ENCODE measurements at regions not wholly inside any gene's neighbourhood (a gene's known extent, or its start where the extent isn't known, plus 50 kb on each side); places are given as distances from the start of the nearest gene placed in this dataset.
"Not testable (repeated sequence)": the region's sequence is repeated elsewhere in the genome, so short reads cannot be mapped to it uniquely, and the experiment has no call there.

GRCh38 chr12:43255522-43256111 is 296.4 kb downstream of the ADAMTS20 start:
- no peak for DNase-seq (ENCODE audit: low read depth in 2 of 3, low spot score in 2 of 3)

- no peak for DNase-seq (ENCODE audit: low read depth in 2 of 3, low spot score in 2 of 3)
Observed at GRCh38 chr12:43252585-43252984, 299.4 kb downstream of the ADAMTS20 start.

GRCh38 chr12:43245947-43246346 is 306.1 kb downstream of the ADAMTS20 start:
- DNase-seq (ENCODE audit: low read depth in 2 of 3, low spot score in 2 of 3): no peak

GRCh38 chr12:43241986-43242385 is 310.0 kb downstream of the ADAMTS20 start:
- DNase-seq (ENCODE audit: low read depth in 2 of 3, low spot score in 2 of 3): no peak

GRCh38 chr12:43238281-43238680 is 313.7 kb downstream of the ADAMTS20 start:
- no peak for DNase-seq (ENCODE audit: low read depth in 2 of 3, low spot score in 2 of 3)

- no peak for DNase-seq (ENCODE audit: low read depth in 2 of 3, low spot score in 2 of 3)
Observed at GRCh38 chr12:43237238-43237879, 314.6 kb downstream of the ADAMTS20 start.

- no peak for DNase-seq (ENCODE audit: low read depth in 2 of 3, low spot score in 2 of 3)
Observed at GRCh38 chr12:43235721-43236120, 316.3 kb downstream of the ADAMTS20 start.

- no peak for DNase-seq (ENCODE audit: low read depth in 2 of 3, low spot score in 2 of 3)
Observed at GRCh38 chr12:43233861-43234260, 318.1 kb downstream of the ADAMTS20 start.

GRCh38 chr12:43226151-43226550 is 325.9 kb downstream of the ADAMTS20 start:
- no peak for DNase-seq (ENCODE audit: low read depth in 2 of 3, low spot score in 2 of 3)

GRCh38 chr12:43224190-43224805 is 327.7 kb downstream of the ADAMTS20 start:
- DNase-seq (ENCODE audit: low read depth in 2 of 3, low spot score in 2 of 3): not testable (repeated sequence)

- DNase-seq (ENCODE audit: low read depth in 2 of 3, low spot score in 2 of 3): no peak
Observed at GRCh38 chr12:43222796-43223195, 329.2 kb downstream of the ADAMTS20 start.

GRCh38 chr12:43221216-43221615 is 330.8 kb downstream of the ADAMTS20 start:
- DNase-seq (ENCODE audit: low read depth in 2 of 3, low spot score in 2 of 3): no peak

GRCh38 chr12:43216490-43216889 is 335.5 kb downstream of the ADAMTS20 start:
- no peak for DNase-seq (ENCODE audit: low read depth in 2 of 3, low spot score in 2 of 3)

- DNase-seq (ENCODE audit: low read depth in 2 of 3, low spot score in 2 of 3): no peak
Observed at GRCh38 chr12:43214166-43214565, 337.8 kb downstream of the ADAMTS20 start.

- DNase-seq (ENCODE audit: low read depth in 2 of 3, low spot score in 2 of 3): no peak
Observed at GRCh38 chr12:43213608-43214007, 338.4 kb downstream of the ADAMTS20 start.

GRCh38 chr12:43210485-43211192 is 341.4 kb downstream of the ADAMTS20 start:
- peak in 1 of 3 donors; percentile 2 for DNase-seq (ENCODE audit: low read depth in 2 of 3, low spot score in 2 of 3)

GRCh38 chr12:43208627-43209026 is 343.4 kb downstream of the ADAMTS20 start:
- DNase-seq (ENCODE audit: low read depth in 2 of 3, low spot score in 2 of 3): no peak

GRCh38 chr12:43208221-43208620 is 343.8 kb downstream of the ADAMTS20 start:
- no peak for DNase-seq (ENCODE audit: low read depth in 2 of 3, low spot score in 2 of 3)

GRCh38 chr12:43206396-43206795 is 345.6 kb downstream of the ADAMTS20 start:
- no peak for DNase-seq (ENCODE audit: low read depth in 2 of 3, low spot score in 2 of 3)

- no peak for DNase-seq (ENCODE audit: low read depth in 2 of 3, low spot score in 2 of 3)
Observed at GRCh38 chr12:43198608-43199007, 353.4 kb downstream of the ADAMTS20 start.

GRCh38 chr12:43196268-43196907 is 355.6 kb downstream of the ADAMTS20 start:
- DNase-seq (ENCODE audit: low read depth in 2 of 3, low spot score in 2 of 3): no peak
